PC-3 (cell line): ENCODE measurements at regions not wholly inside any gene's neighbourhood (a gene's known extent, or its start where the extent isn't known, plus 50 kb on each side); places are given as distances from the start of the nearest gene placed in this dataset.

Experiments used
- CTCF ChIP-seq: fragments of 300-600 bp; sonication (generic); conservative IDR thresholded peaks from 2 replicates; pipeline ENCODE4 v1.5.1; 2017; ENCODE audit warnings: antibody characterized with exemption, low read depth, mild to moderate bottlenecking, low read length
- EZH2 ChIP-seq: fragments of 300-600 bp; sonication (generic); IDR thresholded peaks from one replicate; pipeline ENCODE4 v1.6.1; 2017; ENCODE audit warnings: antibody characterized with exemption, mild to moderate bottlenecking, low read length; ENCODE audit not compliant: unreplicated experiment
- EZH2phosphoT487 ChIP-seq: fragments of 300-600 bp; sonication (generic); IDR thresholded peaks from 2 replicates; pipeline ENCODE4 v1.6.1; 2018; ENCODE audit warnings: mild to moderate bottlenecking, antibody characterized with exemption, low read length, borderline replicate concordance

- no peak for TF ChIP-seq EZH2
- no peak for TF ChIP-seq CTCF
- TF ChIP-seq EZH2phosphoT487: no peak
Observed at GRCh38 chr9:102202126-102202525, 463.7 kb upstream of the GRIN3A start.
